Tibial nerve (tissue), 4 donors: ENCODE measurements at regions not wholly inside any gene's neighbourhood (a gene's known extent, or its start where the extent isn't known, plus 50 kb on each side); places are given as distances from the start of the nearest gene placed in this dataset.

Experiments
- CTCF ChIP-seq, 5 experiments: fragments of 200-600 bp in 3 of 5; fragments of 450-650 bp in 2 of 5; sonication (generic) in 3 of 5; IDR thresholded peaks; one replicate each; pipeline ENCODE4 v1.5.1; 2016 to 2019; ENCODE audit warnings: antibody characterized with exemption in 5 of 5, mild to moderate bottlenecking in 3 of 5, moderate library complexity in 2 of 5
- EP300 ChIP-seq, 2 donors: sonication (generic); formaldehyde crosslinking; IDR thresholded peaks; one replicate each; pipeline ENCODE4 v1.6.1; 2017; ENCODE audit warnings: antibody characterized with exemption in 2 of 2, mild to moderate bottlenecking in 1 of 2

- TF ChIP-seq CTCF (IDR thresholded peaks at IDR 0.05) (no peak), EP300 (IDR thresholded peaks at IDR 0.05) (no peak)
Observed at GRCh38 chr22:27295605-27296004, 506.0 kb downstream of the MN1 start.
